Activated gamma-delta T cell treated with anti-CD3 and anti-CD28 coated beads, Interleukin-2, amount 50 U/mL, for 16 hours (primary cell): ENCODE measurements at regions not wholly inside any gene's neighbourhood (a gene's known extent, or its start where the extent isn't known, plus 50 kb on each side); places are given as distances from the start of the nearest gene placed in this dataset.

Experiments used
- DNase-seq: peaks from one replicate; pipeline ENCODE4 v3.0.0-alpha.2; 2020; ENCODE audit warnings: low read depth

GRCh38 chr9:78605041-78606000 is 308.4 kb downstream of the PSAT1 start:
- no peak for DNase-seq

GRCh38 chr9:78606001-78606379 is 309.1 kb downstream of the PSAT1 start:
- DNase-seq = no peak

- no peak for DNase-seq
Observed at GRCh38 chr9:78607853-78608252, 310.9 kb downstream of the PSAT1 start.

- DNase-seq = no peak
Observed at GRCh38 chr9:78609450-78609849, 312.5 kb downstream of the PSAT1 start.

GRCh38 chr9:78612091-78612490 is 315.2 kb downstream of the PSAT1 start:
- no peak for DNase-seq

- no peak for DNase-seq
Observed at GRCh38 chr9:78613006-78613405, 316.1 kb downstream of the PSAT1 start.

GRCh38 chr9:78614892-78615291 is 318.0 kb downstream of the PSAT1 start:
- no peak for DNase-seq

GRCh38 chr9:78615372-78615771 is 318.4 kb downstream of the PSAT1 start:
- no peak for DNase-seq

GRCh38 chr9:78618735-78619134 is 321.8 kb downstream of the PSAT1 start:
- no peak for DNase-seq

- no peak for DNase-seq
Observed at GRCh38 chr9:78620303-78620702, 323.4 kb downstream of the PSAT1 start.

- DNase-seq = no peak
Observed at GRCh38 chr9:78620764-78621163, 323.8 kb downstream of the PSAT1 start.

- DNase-seq = no peak
Observed at GRCh38 chr9:78622126-78622525, 325.2 kb downstream of the PSAT1 start.

- no peak for DNase-seq
Observed at GRCh38 chr9:78626971-78627370, 330.0 kb downstream of the PSAT1 start.

GRCh38 chr9:78630966-78631365 is 334.0 kb downstream of the PSAT1 start:
- DNase-seq = no peak

GRCh38 chr9:78640728-78641127 is 343.8 kb downstream of the PSAT1 start:
- no peak for DNase-seq

- no peak for DNase-seq
Observed at GRCh38 chr9:78644359-78644758, 347.4 kb downstream of the PSAT1 start.

- DNase-seq = no peak
Observed at GRCh38 chr9:78654324-78654723, 357.4 kb downstream of the PSAT1 start.

GRCh38 chr9:78663369-78663768 is 366.4 kb downstream of the PSAT1 start:
- no peak for DNase-seq

- no peak for DNase-seq
Observed at GRCh38 chr9:78664370-78664769, 367.4 kb downstream of the PSAT1 start.

- no peak for DNase-seq
Observed at GRCh38 chr9:78666818-78667414, 370.0 kb downstream of the PSAT1 start.

GRCh38 chr9:78668148-78668832 is 371.4 kb downstream of the PSAT1 start:
- no peak for DNase-seq

- no peak for DNase-seq
Observed at GRCh38 chr9:78669591-78669990, 372.7 kb downstream of the PSAT1 start.

- no peak for DNase-seq
Observed at GRCh38 chr9:78671785-78672184, 374.9 kb downstream of the PSAT1 start.
